SK-N-SH (cell line): ENCODE measurements at regions not wholly inside any gene's neighbourhood (a gene's known extent, or its start where the extent isn't known, plus 50 kb on each side); places are given as distances from the start of the nearest gene placed in this dataset.

ENCODE experiments used
- CTCF ChIA-PET: fragments of 300-600, 350-600 bp; formaldehyde crosslinking; extraction: SDS; loops from one replicate; lab custom pipeline; 2021; lab: Yijun Ruan, JAX
- POLR2A ChIA-PET: fragments of 350-600 bp; sonication (Branson Sonifier 250); formaldehyde crosslinking; extraction: SDS; loops from one replicate; lab custom pipeline; 2020; ENCODE audit warnings: antibody characterized with exemption, inconsistent platforms; lab: Yijun Ruan, JAX
- DNase-seq: peaks from one replicate; pipeline ENCODE4 v3.0.0; 2012
- H2AFZ ChIP-seq: fragments of 200-600 bp; sonication (generic); 2 replicates; pipeline ENCODE4 v1.8.1; 2016; ENCODE audit warnings: antibody characterized with exemption, mild to moderate bottlenecking, low read depth
- H3F3A ChIP-seq: fragments of 200-600 bp; sonication (generic); replicated peaks from 2 replicates; pipeline ENCODE3; 2016; ENCODE audit warnings: antibody characterized with exemption, mild to moderate bottlenecking; ENCODE audit not compliant: insufficient read depth
- H3K27ac ChIP-seq, 2 experiments: fragments of 200-500 bp in 1 of 2; fragments of 200-600 bp in 1 of 2; sonication (Bioruptor generic) in 1 of 2; sonication (generic), shearing (Covaris generic) in 1 of 2; 2 replicates each; pipeline versions ENCODE4 v1.5.1 to v1.6.1; 2014 to 2016; ENCODE audit warnings: low read depth in 2 of 2, inconsistent platforms in 1 of 2, low read length in 1 of 2, mild to moderate bottlenecking in 1 of 2, mixed read lengths in 1 of 2
- H3K27me3 ChIP-seq: fragments of 200-600 bp; sonication (generic), shearing (Covaris generic); 2 replicates; pipeline ENCODE4 v1.6.1; 2016; ENCODE audit warnings: mixed run types; ENCODE audit not compliant: insufficient read depth
- H3K36me3 ChIP-seq, 2 experiments: fragments of 200-500 bp in 1 of 2; fragments of 200-600 bp in 1 of 2; sonication (Bioruptor generic) in 1 of 2; sonication (generic) in 1 of 2; replicated peaks in 1 of 2; 2 replicates each; pipeline versions ENCODE3 to v1.5.1; 2014 to 2016; ENCODE audit warnings: low read length in 1 of 2, mild to moderate bottlenecking in 1 of 2; ENCODE audit not compliant: insufficient read depth in 2 of 2, control insufficient read depth in 1 of 2
- H3K4me1 ChIP-seq, 2 experiments: fragments of 200-500 bp in 1 of 2; fragments of 200-600 bp in 1 of 2; sonication (Bioruptor generic) in 1 of 2; sonication (generic), shearing (Covaris generic) in 1 of 2; 2 replicates each; pipeline versions ENCODE4 v1.5.1 to v1.6.1; 2014 to 2016; ENCODE audit warnings: low read depth in 1 of 2, low read length in 1 of 2, mixed run types in 1 of 2; ENCODE audit not compliant: insufficient read depth in 2 of 2, control insufficient read depth in 1 of 2
- H3K4me2 ChIP-seq: fragments of 200-600 bp; sonication (generic), shearing (Covaris generic); 2 replicates; pipeline ENCODE4 v1.6.1; 2017; ENCODE audit warnings: mixed run types
- H3K4me3 ChIP-seq, 2 experiments: fragments of 200-500 bp in 1 of 2; fragments of 200-600 bp in 1 of 2; sonication (Bioruptor generic) in 1 of 2; sonication (generic), shearing (Covaris generic) in 1 of 2; 2 replicates each; pipeline versions ENCODE4 v1.5.1 to v1.8.1; 2014 to 2016; ENCODE audit warnings: low read depth in 2 of 2, inconsistent platforms in 1 of 2, low read length in 1 of 2, mild to moderate bottlenecking in 1 of 2, mixed read lengths in 1 of 2, moderate library complexity in 1 of 2
- H3K79me2 ChIP-seq: fragments of 200-600 bp; sonication (generic); 2 replicates; pipeline ENCODE4 v1.8.1; 2017; ENCODE audit warnings: mild to moderate bottlenecking; ENCODE audit not compliant: insufficient read depth
- H3K9ac ChIP-seq: fragments of 200-600 bp; sonication (generic); 2 replicates; pipeline ENCODE4 v1.6.1; 2017; ENCODE audit warnings: mixed run types
- H3K9me2 ChIP-seq: fragments of 200-600 bp; sonication (generic); 2 replicates; pipeline ENCODE4 v1.6.1; 2017; ENCODE audit warnings: mixed run types
- H3K9me3 ChIP-seq: fragments of 200-600 bp; sonication (generic); 2 replicates; pipeline ENCODE4 v1.6.1; 2017; ENCODE audit warnings: mixed run types, mild to moderate bottlenecking, moderate library complexity
- H4K20me1 ChIP-seq: fragments of 200-600 bp; sonication (generic); 2 replicates; pipeline ENCODE4 v1.6.1; 2017; ENCODE audit warnings: mild to moderate bottlenecking, mixed run types; ENCODE audit not compliant: insufficient read depth
- CHD2 ChIP-seq: fragments of 150-350 bp; IDR thresholded peaks from 2 replicates; pipeline ENCODE4 v1.6.1; 2018; ENCODE audit warnings: low read length; ENCODE audit not compliant: partially characterized antibody
- EP300 ChIP-seq, 2 experiments: IDR thresholded peaks; 2 replicates each; pipeline versions ENCODE4 v1.4.0 to v1.6.1; 2012; ENCODE audit warnings: borderline replicate concordance in 1 of 2, low read depth in 1 of 2, low read length in 1 of 2
- EZH2phosphoT487 ChIP-seq: fragments of 200-600 bp; sonication (generic); IDR thresholded peaks from 2 replicates; pipeline ENCODE4 v1.6.1; 2017; ENCODE audit warnings: low read depth, mixed run types, mild to moderate bottlenecking, antibody characterized with exemption, moderate library complexity, borderline replicate concordance
- FOXJ3 ChIP-seq: sonication (generic); formaldehyde crosslinking; IDR thresholded peaks from 2 replicates; pipeline ENCODE4 v1.5.1; 2020; ENCODE audit warnings: mild to moderate bottlenecking, missing genetic modification reagents
- FOXM1 ChIP-seq: IDR thresholded peaks from 2 replicates; pipeline ENCODE4 v1.4.0; 2012; ENCODE audit warnings: low read depth, mild to moderate bottlenecking
- GATA2 ChIP-seq: sonication (generic); formaldehyde crosslinking; IDR thresholded peaks from 2 replicates; pipeline ENCODE4 v1.5.0; 2020; ENCODE audit warnings: mild to moderate bottlenecking, missing genetic modification reagents
- MXI1 ChIP-seq: IDR thresholded peaks from 2 replicates; pipeline ENCODE4 v1.6.1; 2012; ENCODE audit warnings: mild to moderate bottlenecking, low read depth, low read length, improper control_type of control experiment
- NFIC ChIP-seq: IDR thresholded peaks from 2 replicates; pipeline ENCODE4 v1.4.0; 2012; ENCODE audit warnings: borderline replicate concordance
- RXRA ChIP-seq: IDR thresholded peaks from 2 replicates; pipeline ENCODE4 v1.4.0; 2012; ENCODE audit warnings: low read depth, mild to moderate bottlenecking, borderline replicate concordance
- SMC3 ChIP-seq: IDR thresholded peaks from 2 replicates; pipeline ENCODE4 v1.6.1; 2012; ENCODE audit warnings: low read depth, low read length, improper control_type of control experiment
- YY1 ChIP-seq: IDR thresholded peaks from 2 replicates; pipeline ENCODE4 v1.4.0; 2012; ENCODE audit warnings: low read depth, mild to moderate bottlenecking
- whole genome bisulfite sequencing: methylation state at CpG from one replicate; pipeline ENCODE4 v1.1.6; 2017; ENCODE audit warnings: low lambda C conversion rate; 5-methylcytosine and 5-hydroxymethylcytosine counted together
- TF ChIP-seq, protein P1 (sequence below): IDR thresholded peaks from 2 replicates; pipeline ENCODE4 v1.6.1; 2012; ENCODE audit warnings: mild to moderate bottlenecking, low read depth, low read length, moderate library complexity
- TF ChIP-seq, protein P2 (sequence below): fragments of 150-350 bp; IDR thresholded peaks from 2 replicates; pipeline ENCODE4 v1.6.1; 2016; ENCODE audit warnings: mild to moderate bottlenecking, low read depth, low read length
- TF ChIP-seq, protein P3 (sequence below): fragments of 200-600 bp; sonication (generic); IDR thresholded peaks from 2 replicates; pipeline ENCODE4 v1.6.1; 2017; ENCODE audit warnings: antibody characterized with exemption, mild to moderate bottlenecking, moderate library complexity
- TF ChIP-seq, protein P4 (sequence below): IDR thresholded peaks from 2 replicates; pipeline ENCODE4 v1.4.0; 2012; ENCODE audit warnings: low read depth

DNA sequence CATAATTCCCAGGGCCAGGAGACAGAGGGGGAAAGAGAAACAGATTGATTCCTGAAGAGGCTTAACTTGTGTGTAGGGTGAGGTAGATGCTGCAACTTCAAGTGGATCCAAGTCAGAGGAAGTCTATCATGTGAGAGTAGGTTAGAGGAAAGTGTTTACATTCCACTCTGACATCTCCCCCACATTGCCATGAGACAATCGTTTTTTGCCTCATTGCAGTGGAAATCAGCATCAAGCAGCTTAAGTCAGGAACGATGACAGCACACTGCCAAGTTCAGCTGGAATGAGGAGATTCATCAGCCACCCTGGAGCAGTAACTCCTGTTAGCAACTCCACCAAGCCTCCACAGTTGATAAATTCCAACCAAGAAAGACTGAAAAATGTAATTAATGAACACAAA lies 689.7 kb upstream of the MEF2C start:
- DNase-seq: no peak

More for the DNA sequence above, 689.7 kb upstream of the MEF2C start:
- TF ChIP-seq NFIC (no peak), RXRA (no peak), EP300 (IDR thresholded peaks at IDR 0.05; ENCODE audit: borderline replicate concordance in 1 of 2, low read depth in 1 of 2, low read length in 1 of 2) (no peak), FOXM1 (no peak), GATA2 (no peak), EZH2phosphoT487 (no peak), CHD2 (no peak), MXI1 (no peak), YY1 (no peak), SMC3 (no peak), FOXJ3 (CRISPR knock-in tag) (no peak)
- TF ChIP-seq, protein P1, sequence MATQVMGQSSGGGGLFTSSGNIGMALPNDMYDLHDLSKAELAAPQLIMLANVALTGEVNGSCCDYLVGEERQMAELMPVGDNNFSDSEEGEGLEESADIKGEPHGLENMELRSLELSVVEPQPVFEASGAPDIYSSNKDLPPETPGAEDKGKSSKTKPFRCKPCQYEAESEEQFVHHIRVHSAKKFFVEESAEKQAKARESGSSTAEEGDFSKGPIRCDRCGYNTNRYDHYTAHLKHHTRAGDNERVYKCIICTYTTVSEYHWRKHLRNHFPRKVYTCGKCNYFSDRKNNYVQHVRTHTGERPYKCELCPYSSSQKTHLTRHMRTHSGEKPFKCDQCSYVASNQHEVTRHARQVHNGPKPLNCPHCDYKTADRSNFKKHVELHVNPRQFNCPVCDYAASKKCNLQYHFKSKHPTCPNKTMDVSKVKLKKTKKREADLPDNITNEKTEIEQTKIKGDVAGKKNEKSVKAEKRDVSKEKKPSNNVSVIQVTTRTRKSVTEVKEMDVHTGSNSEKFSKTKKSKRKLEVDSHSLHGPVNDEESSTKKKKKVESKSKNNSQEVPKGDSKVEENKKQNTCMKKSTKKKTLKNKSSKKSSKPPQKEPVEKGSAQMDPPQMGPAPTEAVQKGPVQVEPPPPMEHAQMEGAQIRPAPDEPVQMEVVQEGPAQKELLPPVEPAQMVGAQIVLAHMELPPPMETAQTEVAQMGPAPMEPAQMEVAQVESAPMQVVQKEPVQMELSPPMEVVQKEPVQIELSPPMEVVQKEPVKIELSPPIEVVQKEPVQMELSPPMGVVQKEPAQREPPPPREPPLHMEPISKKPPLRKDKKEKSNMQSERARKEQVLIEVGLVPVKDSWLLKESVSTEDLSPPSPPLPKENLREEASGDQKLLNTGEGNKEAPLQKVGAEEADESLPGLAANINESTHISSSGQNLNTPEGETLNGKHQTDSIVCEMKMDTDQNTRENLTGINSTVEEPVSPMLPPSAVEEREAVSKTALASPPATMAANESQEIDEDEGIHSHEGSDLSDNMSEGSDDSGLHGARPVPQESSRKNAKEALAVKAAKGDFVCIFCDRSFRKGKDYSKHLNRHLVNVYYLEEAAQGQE: no peak
- TF ChIP-seq, protein P2, sequence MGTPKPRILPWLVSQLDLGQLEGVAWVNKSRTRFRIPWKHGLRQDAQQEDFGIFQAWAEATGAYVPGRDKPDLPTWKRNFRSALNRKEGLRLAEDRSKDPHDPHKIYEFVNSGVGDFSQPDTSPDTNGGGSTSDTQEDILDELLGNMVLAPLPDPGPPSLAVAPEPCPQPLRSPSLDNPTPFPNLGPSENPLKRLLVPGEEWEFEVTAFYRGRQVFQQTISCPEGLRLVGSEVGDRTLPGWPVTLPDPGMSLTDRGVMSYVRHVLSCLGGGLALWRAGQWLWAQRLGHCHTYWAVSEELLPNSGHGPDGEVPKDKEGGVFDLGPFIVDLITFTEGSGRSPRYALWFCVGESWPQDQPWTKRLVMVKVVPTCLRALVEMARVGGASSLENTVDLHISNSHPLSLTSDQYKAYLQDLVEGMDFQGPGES: no peak
- TF ChIP-seq, protein P3, sequence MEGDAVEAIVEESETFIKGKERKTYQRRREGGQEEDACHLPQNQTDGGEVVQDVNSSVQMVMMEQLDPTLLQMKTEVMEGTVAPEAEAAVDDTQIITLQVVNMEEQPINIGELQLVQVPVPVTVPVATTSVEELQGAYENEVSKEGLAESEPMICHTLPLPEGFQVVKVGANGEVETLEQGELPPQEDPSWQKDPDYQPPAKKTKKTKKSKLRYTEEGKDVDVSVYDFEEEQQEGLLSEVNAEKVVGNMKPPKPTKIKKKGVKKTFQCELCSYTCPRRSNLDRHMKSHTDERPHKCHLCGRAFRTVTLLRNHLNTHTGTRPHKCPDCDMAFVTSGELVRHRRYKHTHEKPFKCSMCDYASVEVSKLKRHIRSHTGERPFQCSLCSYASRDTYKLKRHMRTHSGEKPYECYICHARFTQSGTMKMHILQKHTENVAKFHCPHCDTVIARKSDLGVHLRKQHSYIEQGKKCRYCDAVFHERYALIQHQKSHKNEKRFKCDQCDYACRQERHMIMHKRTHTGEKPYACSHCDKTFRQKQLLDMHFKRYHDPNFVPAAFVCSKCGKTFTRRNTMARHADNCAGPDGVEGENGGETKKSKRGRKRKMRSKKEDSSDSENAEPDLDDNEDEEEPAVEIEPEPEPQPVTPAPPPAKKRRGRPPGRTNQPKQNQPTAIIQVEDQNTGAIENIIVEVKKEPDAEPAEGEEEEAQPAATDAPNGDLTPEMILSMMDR: no peak
- TF ChIP-seq, protein P4, sequence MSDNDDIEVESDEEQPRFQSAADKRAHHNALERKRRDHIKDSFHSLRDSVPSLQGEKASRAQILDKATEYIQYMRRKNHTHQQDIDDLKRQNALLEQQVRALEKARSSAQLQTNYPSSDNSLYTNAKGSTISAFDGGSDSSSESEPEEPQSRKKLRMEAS: no peak
- ChIA-PET POLR2A (no interaction called here), CTCF (no interaction called here)
- 57% methylated on average over 2 of the region's 2 CpGs for whole genome bisulfite sequencing
- no peaks in the 10 kb centered on the region for H3K36me3 ChIP-seq
- H2AFZ ChIP-seq: no peak overlapping the region
- H3K27me3 ChIP-seq: no peaks in the 10 kb centered on the region
- no peaks in the 10 kb centered on the region; the same call in 1 of the 2 replicates for H3K79me2 ChIP-seq
- no peaks in the 10 kb centered on the region for H3K4me1 ChIP-seq
- no peaks in the 10 kb centered on the region for H3K9me3 ChIP-seq
- no peak overlapping the region for H3K4me3 ChIP-seq
- H3K27ac ChIP-seq: no peak overlapping the region
- no peaks in the 10 kb centered on the region for H3K9me2 ChIP-seq
- no peak overlapping the region for H3K9ac ChIP-seq
- no peaks in the 10 kb centered on the region for H4K20me1 ChIP-seq
- no peaks in the 10 kb centered on the region for H3F3A ChIP-seq
- H3K4me2 ChIP-seq: no peak overlapping the region
